ENCODE measurements at regions not wholly inside any gene's neighbourhood (a gene's known extent, or its start where the extent isn't known, plus 50 kb on each side); places are given as distances from the start of the nearest gene placed in this dataset.

DNA sequence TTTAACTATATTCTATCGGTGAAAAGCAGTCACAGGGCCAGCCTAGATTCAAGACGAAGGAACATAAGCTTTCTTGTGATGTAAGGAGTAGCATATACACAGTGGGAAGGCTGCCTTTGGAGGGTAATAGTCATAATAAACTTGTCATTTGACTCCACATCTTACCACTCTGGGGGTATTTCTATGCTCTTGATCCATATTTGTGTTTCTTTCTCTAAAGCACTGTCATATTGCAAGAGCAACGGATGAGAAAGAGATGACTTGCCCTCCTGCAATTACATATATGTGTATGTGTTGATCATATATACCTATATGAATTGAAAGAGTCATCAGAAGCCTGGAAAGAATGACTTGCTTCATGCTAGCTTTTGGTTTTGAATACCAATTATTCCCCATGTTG lies 225.4 kb upstream of the HS3ST3A1 start:
- no peak for TF ChIP-seq POLR2A (IDR thresholded peaks at IDR 0.05)
- TF ChIP-seq, protein P1, sequence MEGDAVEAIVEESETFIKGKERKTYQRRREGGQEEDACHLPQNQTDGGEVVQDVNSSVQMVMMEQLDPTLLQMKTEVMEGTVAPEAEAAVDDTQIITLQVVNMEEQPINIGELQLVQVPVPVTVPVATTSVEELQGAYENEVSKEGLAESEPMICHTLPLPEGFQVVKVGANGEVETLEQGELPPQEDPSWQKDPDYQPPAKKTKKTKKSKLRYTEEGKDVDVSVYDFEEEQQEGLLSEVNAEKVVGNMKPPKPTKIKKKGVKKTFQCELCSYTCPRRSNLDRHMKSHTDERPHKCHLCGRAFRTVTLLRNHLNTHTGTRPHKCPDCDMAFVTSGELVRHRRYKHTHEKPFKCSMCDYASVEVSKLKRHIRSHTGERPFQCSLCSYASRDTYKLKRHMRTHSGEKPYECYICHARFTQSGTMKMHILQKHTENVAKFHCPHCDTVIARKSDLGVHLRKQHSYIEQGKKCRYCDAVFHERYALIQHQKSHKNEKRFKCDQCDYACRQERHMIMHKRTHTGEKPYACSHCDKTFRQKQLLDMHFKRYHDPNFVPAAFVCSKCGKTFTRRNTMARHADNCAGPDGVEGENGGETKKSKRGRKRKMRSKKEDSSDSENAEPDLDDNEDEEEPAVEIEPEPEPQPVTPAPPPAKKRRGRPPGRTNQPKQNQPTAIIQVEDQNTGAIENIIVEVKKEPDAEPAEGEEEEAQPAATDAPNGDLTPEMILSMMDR (IDR thresholded peaks at IDR 0.05), result no peak
- TF ChIP-seq POLR2AphosphoS5 (IDR thresholded peaks at IDR 0.05), result no peak
